Esophagus squamous epithelium (tissue), 4 donors: ENCODE measurements at regions not wholly inside any gene's neighbourhood (a gene's known extent, or its start where the extent isn't known, plus 50 kb on each side); places are given as distances from the start of the nearest gene placed in this dataset.

ENCODE experiments used
- POLR2A ChIP-seq, 4 donors: fragments of 450-650 bp; IDR thresholded peaks; one replicate each; pipeline ENCODE4 v1.6.1; 2017; ENCODE audit warnings: antibody characterized with exemption in 4 of 4, mild to moderate bottlenecking in 4 of 4, moderate library complexity in 3 of 4
- TF ChIP-seq, protein P1 (sequence below), 6 experiments: fragments of 450-650 bp in 4 of 6; fragments of 200-600 bp in 2 of 6; sonication (generic) in 2 of 6; IDR thresholded peaks; one replicate each; pipeline ENCODE4 v1.5.1; 2016 to 2019; ENCODE audit warnings: antibody characterized with exemption in 6 of 6, mild to moderate bottlenecking in 4 of 6, moderate library complexity in 4 of 6

DNA sequence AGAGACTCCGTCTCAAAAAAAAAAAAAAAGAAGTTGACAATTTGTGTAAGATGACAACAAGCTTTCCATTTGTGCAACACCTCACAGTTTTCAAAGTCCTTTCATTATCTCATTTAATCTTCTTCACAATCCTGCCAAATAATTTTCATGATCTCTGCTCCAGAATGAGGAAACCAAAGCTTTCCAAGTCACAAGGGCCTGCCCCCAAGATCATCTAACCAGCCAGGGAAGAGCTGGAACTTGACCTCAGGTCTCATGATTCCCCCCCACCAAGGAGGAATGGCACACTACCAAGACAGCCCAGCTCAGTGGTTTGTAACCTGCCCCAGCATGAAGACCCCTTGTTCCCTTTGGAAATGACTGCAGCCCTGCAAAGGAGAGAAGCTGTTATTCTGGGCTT, 74.0 kb upstream of the PIM1 start:
- TF ChIP-seq, protein P1, sequence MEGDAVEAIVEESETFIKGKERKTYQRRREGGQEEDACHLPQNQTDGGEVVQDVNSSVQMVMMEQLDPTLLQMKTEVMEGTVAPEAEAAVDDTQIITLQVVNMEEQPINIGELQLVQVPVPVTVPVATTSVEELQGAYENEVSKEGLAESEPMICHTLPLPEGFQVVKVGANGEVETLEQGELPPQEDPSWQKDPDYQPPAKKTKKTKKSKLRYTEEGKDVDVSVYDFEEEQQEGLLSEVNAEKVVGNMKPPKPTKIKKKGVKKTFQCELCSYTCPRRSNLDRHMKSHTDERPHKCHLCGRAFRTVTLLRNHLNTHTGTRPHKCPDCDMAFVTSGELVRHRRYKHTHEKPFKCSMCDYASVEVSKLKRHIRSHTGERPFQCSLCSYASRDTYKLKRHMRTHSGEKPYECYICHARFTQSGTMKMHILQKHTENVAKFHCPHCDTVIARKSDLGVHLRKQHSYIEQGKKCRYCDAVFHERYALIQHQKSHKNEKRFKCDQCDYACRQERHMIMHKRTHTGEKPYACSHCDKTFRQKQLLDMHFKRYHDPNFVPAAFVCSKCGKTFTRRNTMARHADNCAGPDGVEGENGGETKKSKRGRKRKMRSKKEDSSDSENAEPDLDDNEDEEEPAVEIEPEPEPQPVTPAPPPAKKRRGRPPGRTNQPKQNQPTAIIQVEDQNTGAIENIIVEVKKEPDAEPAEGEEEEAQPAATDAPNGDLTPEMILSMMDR (IDR thresholded peaks at IDR 0.05): no peak
- TF ChIP-seq POLR2A (IDR thresholded peaks at IDR 0.05): no peak
